ENCODE measurements at regions not wholly inside any gene's neighbourhood (a gene's known extent, or its start where the extent isn't known, plus 50 kb on each side); places are given as distances from the start of the nearest gene placed in this dataset.

DNA sequence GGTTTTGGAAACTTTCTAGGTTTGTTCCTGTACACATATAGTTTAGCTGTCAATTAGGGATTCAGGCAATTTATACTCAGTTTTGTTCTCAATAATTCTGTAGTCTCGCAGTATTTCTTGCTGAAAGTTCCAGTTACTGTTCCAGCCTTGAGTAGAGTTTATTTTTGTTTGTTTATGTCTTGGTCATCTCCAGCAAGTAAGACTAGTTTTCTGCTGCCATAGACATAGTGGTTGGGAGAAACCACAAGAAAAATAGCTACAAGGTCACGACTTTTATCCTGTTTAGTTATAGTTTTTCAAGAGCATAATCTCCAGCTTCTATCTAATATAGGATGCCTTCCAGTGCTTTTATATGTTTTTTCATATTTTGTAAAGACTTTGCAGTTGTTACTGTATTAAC, 99.6 kb upstream of the FOXG1 start:
- DNase-seq: no peak

DNA sequence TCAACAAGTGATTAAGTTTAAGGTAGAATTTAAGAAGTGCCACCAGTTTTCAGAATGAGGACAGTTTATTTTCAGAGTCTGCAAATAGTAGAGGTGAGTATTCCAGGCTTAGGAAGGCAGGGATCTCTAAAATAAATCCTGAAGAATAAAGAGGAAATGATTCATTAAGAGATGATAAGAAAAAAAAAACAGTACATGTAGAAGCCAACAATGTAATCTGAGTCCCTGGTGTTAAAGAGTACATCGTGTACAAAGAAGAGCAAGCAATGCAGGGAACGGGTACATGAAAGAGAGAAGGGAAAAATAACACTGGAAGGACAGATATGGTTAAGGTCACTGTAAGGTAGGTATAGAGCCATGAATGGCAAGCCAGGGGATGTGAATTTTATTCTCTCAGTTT, 95.2 kb upstream of the FOXG1 start:
- DNase-seq: no peak

DNA sequence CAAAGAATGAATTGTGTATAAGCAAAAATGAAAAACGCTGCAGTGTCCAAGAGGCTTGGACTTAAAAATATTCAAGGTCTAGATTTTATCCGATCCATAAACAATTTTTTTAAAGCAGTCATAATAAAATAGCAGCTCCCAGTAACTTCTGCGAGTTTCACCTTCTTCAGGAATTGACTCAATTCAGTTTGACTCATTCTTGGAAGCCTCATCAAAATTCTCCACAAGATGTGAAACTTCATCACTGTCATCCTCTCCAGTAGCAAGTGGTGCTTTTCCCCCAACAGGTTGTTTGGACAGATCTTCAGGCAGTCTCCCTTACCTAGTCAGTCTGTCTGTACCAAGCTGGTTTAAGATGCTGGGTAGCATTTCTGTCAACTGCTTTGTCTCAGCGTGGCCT, 93.5 kb upstream of the FOXG1 start:
- DNase-seq: no peak

DNA sequence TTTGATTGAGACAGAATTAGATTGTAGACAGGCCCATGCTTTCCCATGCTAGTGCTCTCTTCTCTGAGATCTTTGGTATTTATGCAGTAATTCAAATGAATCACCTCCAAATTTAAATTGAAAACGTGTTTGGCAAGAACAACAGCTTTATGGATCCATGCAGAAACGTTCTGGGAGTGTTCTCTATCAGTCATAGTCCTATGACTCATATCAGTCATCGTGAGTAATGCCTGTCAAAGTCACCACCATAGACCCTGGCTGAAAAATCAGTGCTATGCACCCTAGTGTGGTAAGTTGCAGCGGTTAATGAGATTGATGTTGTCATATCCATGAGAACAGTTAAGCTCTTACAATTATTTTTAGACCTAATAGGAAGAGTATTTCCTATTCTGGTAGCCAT, 90.1 kb upstream of the FOXG1 start:
- DNase-seq: no peak

DNA sequence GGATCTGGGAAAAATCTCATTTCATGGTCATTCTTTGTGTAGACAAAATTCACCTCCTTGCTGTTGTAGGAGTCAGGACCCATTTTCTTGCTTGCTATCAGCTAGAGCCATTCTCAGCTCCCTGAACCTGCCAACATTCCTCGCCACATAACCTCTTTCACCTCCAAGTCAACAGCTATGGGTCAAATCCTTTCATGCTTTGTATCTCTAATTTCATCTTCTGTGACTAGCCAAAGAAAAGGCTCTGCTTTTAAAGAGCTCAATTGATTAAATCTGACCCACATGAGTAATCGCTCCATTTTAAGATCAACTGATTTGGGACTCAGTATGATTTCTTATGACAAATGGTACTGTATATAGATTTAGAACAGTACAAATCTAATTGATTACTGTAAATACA, 89.2 kb upstream of the FOXG1 start:
- DNase-seq: no peak

DNA sequence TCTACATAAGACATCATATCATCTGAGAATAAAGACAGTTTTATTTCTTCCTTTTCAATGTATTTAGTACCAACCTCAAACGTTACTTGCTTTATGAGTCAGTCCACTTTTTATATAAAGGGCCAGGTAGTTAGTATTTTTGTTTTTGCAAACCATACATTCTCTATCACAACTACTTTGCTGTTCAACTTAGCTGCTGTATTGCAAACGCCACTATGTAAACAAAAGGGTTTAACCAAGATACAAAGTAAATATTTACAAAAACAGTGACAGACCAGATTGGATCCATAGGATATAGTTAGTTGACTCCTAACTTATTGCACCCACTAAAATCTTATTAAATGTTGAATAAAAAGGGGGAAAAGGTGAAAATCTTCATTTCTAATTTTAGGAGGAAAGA, 87.7 kb upstream of the FOXG1 start:
- no peak for DNase-seq

DNA sequence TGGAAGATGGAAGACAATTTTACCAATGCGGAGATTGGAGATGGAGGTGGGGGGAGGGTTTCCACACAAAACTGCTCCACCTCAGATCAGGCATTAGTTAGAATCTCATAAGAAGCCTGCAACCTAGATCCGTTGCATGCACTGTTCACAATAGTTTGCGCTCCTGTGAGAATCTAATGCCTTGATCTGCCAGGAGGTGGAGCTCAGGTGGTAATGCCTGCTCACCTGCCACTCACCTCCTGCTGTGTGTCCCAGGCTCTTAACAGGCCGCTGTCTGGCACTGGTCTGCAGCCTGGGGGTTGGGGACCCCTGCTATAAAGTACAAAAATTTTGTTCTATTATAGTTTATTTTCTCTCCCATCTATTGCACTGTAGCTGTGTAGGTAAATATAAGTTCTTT, 84.9 kb upstream of the FOXG1 start:
- DNase-seq: no peak

DNA sequence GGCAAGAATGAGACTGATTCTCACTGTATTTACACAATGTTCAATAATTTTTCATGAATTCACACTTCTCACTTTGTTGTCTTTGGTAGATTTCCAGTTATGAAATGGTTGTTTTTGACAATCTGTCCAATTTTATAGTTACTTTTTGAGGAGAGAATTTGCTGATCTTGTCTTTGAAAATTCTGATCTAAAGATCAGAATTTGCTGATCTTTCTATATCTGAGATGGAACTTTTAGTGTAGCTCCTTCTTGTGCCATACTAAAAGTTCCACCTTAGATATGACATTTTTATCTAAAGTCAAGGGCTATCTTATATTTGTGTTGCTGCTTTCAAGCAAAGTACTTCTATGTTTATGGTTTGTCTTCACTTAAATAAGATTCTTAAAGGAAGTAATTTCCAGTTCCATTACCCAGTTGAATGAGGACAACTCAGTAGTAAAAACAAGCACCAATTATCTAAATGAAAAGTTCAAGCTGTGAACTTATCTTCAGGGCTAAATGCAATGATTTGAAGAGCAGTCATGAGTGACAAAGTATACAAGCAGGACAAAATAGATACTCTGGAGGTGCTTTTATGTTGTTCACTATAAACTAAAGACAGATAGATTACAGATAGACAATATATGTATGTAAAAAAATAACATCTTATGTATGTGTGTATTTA, 76.4 kb upstream of the FOXG1 start:
- no peak for DNase-seq

DNA sequence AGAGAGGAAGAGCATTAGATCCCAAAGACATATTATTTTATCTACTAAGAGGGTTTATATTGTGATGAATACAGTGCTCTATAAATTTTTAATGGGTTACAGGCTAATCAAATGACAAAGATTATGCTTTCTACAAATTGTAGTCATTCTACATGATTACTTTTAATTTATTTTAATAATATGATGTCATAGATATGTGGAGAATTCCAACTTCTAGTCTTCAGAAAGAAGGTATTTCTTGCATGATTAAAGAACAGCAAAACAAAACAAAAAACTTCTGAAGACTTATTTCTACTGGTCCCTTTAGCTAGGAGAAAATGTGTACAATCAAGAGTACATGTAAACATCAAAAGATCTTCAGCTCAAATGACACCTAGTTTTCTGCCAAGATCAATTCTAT, 71.5 kb upstream of the FOXG1 start:
- DNase-seq: no peak

DNA sequence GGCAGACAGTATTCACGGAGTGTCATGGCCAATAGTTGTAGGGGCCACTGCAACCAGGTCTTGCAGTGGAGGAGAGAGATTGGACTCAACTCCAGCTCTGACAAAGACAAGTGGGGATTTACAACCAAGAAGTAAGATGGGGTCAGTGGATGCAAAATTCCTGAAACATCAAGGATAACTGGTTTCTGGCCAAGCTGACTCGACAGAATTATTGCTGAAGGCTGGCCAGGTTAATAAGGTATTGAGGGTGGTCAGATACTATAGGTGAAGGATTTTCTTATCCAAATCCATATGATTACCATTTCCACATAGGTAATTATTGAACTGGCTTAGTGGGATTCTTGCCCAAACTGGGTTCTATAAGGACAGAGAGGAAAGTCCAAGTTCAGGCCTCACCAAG, 64.9 kb upstream of the FOXG1 start:
- no peak for DNase-seq

DNA sequence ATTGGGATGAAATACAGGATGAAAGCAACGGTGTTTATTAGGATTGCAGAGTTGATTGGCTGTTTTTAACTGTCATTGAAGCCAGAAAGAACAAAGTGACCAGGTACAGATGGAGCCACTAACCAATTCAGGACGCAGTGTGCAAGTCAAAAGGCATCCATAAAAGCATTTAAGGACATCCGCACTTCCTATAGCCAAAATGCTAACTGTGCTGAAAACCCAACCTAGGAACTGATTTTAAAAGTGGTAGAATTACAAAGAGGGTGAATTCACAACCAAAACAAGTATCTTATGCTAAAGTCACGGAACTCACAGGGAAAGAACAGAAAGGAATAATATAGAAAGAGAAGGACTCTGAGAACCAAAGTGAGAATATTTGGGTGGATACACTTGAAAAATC, 63.1 kb upstream of the FOXG1 start:
- no peak for DNase-seq

DNA sequence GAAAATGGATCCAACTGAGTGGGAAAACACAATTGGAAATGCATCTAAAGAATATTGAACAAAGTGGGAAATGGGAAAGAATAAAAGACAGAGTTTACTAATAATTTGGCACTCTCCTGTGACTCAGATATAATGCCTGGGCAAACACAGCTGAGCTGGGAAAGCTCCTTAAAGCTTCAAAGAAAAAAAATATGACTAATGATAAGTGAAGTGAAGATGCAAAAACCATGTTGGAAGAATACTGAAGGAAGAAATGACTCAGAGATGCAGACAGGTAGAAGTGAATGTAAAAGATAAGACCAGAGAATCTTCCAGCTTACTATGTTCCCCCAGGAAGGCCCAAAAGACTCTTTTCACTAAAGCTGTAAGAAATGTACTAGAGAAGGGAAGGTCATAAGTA, 62.4 kb upstream of the FOXG1 start:
- DNase-seq: no peak

DNA sequence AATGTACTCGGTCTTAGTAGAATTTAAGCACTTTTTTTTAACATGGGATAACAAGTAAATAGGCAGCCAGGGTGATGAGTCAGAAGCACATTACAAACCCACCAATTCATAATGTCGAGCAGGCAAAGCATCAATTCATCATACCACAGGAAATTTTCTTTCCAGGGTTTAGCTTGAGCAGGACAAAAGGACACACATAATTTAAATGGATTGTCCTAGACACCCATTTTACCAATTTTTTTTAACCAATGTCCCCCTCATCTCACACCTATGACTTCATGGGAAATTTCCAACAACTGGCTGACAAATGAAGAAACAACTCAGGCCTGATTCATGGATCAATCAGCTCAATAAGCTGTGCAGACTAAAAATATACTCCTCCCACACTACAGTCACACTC, 58.8 kb upstream of the FOXG1 start:
- DNase-seq: no peak

DNA sequence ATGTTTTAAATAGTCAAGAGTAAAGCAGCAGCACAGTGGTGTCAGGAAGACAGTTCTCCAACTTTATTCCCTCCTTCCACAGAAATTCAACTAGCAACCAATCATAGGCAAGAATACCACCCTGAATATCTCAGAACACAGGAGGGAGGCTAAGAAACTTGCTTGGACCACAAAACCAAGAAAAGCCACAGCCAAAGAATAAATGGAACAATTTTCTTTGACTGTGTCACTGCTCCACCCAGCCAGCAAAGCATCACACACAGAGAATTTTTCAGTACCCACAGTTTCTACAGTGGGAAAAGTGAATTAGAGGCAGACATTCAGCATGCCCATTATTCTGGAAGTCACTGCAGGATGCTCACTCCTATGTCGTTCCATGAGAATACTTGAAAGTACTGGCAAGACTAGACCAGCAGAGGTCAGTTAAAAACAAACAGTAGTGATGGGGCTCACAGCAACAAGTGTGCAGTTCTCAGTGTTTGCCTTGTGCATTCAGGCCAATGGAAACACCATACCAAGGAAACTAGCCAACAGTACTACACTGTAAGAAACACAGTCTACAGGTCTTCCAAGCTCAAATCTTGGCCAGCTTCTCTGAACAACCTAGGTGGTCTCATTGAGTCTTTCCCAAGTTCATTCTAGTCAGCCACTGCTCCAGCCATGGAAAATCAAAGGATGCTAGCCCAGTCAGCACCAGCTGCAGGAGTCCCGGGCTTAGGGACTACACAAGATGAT, 56.8 kb upstream of the FOXG1 start:
- no peak for DNase-seq

Data from hematopoietic multipotent progenitor cell treated with erythropoietin and hydrocortisone succinate and interleukin-3 and kit ligand, for 6 days (in vitro differentiated cells).